GM12874 (cell line): ENCODE measurements at regions not wholly inside any gene's neighbourhood (a gene's known extent, or its start where the extent isn't known, plus 50 kb on each side); places are given as distances from the start of the nearest gene placed in this dataset.

Experiments
- CTCF ChIP-seq: IDR thresholded peaks from 2 replicates; pipeline ENCODE4 v1.5.1; 2011; ENCODE audit warnings: low read depth, mild to moderate bottlenecking, control low read depth, low read length, moderate library complexity; ENCODE audit not compliant: insufficient read depth

- no peak for TF ChIP-seq CTCF
Measured at GRCh38 chr4:140316799-140317198, 56.6 kb upstream of the SCOC start.

- TF ChIP-seq CTCF, result no peak
Measured at GRCh38 chr4:140315970-140316369, 57.5 kb upstream of the SCOC start.

- TF ChIP-seq CTCF, result no peak
Measured at GRCh38 chr4:140315438-140315837, 58.0 kb upstream of the SCOC start.

GRCh38 chr4:140315019-140315418 is 58.4 kb upstream of the SCOC start:
- no peak for TF ChIP-seq CTCF

- TF ChIP-seq CTCF, result no peak
Measured at GRCh38 chr4:140312100-140312499, 61.3 kb upstream of the SCOC start.

GRCh38 chr4:140311257-140311835 is 62.1 kb upstream of the SCOC start:
- TF ChIP-seq CTCF, result no peak

- TF ChIP-seq CTCF, result 0 out of 2 replicates have a peak, but pooled peaks have one; percentile 19
Measured at GRCh38 chr4:140309124-140309870, 64.1 kb upstream of the SCOC start.
